ENCODE measurements at regions not wholly inside any gene's neighbourhood (a gene's known extent, or its start where the extent isn't known, plus 50 kb on each side); places are given as distances from the start of the nearest gene placed in this dataset.
"Not testable (repeated sequence)": the region's sequence is repeated elsewhere in the genome, so short reads cannot be mapped to it uniquely, and the experiment has no call there.

DNA sequence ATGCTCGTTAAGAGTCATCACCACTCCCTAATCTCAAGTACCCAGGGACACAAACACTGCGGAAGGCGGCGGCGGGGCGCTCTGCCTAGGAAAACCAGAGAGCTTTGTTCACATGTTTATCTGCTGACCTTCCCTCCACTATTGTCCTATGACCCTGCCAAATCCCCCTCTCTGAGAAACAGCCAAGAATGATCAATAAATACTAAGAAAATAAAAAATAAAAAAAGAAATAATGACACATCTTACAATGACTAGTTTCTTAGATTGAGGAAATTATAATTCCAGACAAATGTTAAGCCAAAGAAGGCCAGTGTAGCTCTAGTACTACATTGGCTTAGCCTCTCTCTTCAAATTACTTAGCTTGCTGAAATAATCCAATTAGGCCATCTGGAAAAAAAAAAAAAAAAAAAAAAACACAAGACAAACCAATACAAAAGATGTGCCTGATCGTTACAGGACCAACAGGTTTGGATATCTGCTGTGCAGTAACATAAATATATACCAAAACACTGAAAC is 58.0 kb downstream of the ANXA2R start:
- Histone ChIP-seq H2BK5ac (ENCODE audit: low read depth, low read length, poor library complexity, severe bottlenecking) (no peak overlapping the region), H4K91ac (ENCODE audit: low read length) (no peak overlapping the region), H3K18ac (ENCODE audit: low read depth in 1 of 2, low read length in 2 of 2) (peak overlapping the region in 1 of 2 experiments; percentile 49), H4K8ac (ENCODE audit: low read length) (no peak overlapping the region), H3K27me3 (ENCODE audit: control insufficient read depth in 1 of 2, insufficient read depth in 1 of 2, low read length in 2 of 2) (no peaks in the 10 kb centered on the region), H2BK15ac (ENCODE audit: low read depth, poor library complexity, severe bottlenecking) (no peak overlapping the region), H3K23ac (ENCODE audit: low read length in 2 of 2) (no peak overlapping the region), H3K4me3 (ENCODE audit: insufficient read depth in 1 of 2, low read depth in 1 of 2, low read length in 2 of 2) (no peak overlapping the region), H3K4me1 (ENCODE audit: control insufficient read depth, insufficient read depth, low read depth, low read length) (no peaks in the 10 kb centered on the region), H3K27ac (ENCODE audit: low read length, poor library complexity, severe bottlenecking) (peak overlapping the region; percentile 20), H3K36me3 (ENCODE audit: control insufficient read depth in 1 of 2, insufficient read depth in 2 of 2, low read depth in 1 of 2, low read length in 2 of 2) (no peaks in the 10 kb centered on the region), H3K4ac (ENCODE audit: low read depth in 1 of 2, low read length in 2 of 2) (peak overlapping the region in 1 of 2 experiments; percentile 73), H3K14ac (ENCODE audit: low read length in 2 of 2) (no peak overlapping the region), H2AFZ (ENCODE audit: low read depth, low read length) (no peak overlapping the region), H3K9me3 (ENCODE audit: control insufficient read depth, low read length) (no peaks in the 10 kb centered on the region), H2AK5ac (ENCODE audit: low read length, severe bottlenecking) (peak overlapping the region; percentile 7), H2BK12ac (ENCODE audit: low read length in 2 of 2) (no peak overlapping the region), H3K4me2 (ENCODE audit: low read length, poor library complexity, severe bottlenecking) (no peak overlapping the region), H2BK120ac (ENCODE audit: low read depth, low read length) (no peak overlapping the region), H3K79me1 (replicated peaks; ENCODE audit: low read length, poor library complexity, severe bottlenecking) (no peaks in the 10 kb centered on the region), H3K9ac (ENCODE audit: low read length) (peak overlapping the region; percentile 67)
- DNase-seq = peak; percentile 48
- 2% methylated on average over 6 of the region's 7 CpGs for WGBS

DNA sequence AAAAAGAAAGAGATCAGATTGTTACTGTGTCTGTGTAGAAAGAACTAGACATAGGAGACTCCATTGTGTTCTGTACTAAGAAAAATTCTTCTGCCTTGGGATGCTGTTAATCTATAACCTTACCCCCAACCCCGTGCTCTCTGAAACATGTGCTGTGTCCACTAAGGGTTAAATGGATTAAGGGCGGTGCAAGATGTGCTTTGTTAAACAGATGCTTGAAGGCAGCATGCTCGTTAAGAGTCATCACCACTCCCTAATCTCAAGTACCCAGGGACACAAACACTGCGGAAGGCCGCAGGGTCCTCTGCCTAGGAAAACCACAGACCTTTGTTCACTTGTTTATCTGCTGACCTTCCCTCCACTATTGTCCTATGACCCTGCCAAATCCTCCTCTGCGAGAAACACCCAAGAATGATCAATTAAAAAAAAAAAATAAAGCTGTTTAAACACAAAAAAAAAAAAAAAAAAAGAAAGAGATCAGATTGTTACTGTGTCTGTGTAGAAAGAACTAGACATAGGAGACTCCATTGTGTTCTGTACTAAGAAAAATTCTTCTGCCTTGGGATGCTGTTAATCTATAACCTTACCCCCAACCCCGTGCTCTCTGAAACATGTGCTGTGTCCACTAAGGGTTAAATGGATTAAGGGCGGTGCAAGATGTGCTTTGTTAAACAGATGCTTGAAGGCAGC is 58.6 kb downstream of the ANXA2R start:
- H2BK12ac ChIP-seq (ENCODE audit: low read length in 2 of 2); DNase-seq; H3K27me3 ChIP-seq (ENCODE audit: control insufficient read depth in 1 of 2, insufficient read depth in 1 of 2, low read length in 2 of 2); H3K4me2 ChIP-seq (ENCODE audit: low read length, poor library complexity, severe bottlenecking); H2BK120ac ChIP-seq (ENCODE audit: low read depth, low read length); H3K36me3 ChIP-seq (ENCODE audit: control insufficient read depth in 1 of 2, insufficient read depth in 2 of 2, low read depth in 1 of 2, low read length in 2 of 2); H3K4me1 ChIP-seq (ENCODE audit: control insufficient read depth, insufficient read depth, low read depth, low read length); H2BK5ac ChIP-seq (ENCODE audit: low read depth, low read length, poor library complexity, severe bottlenecking); H2BK15ac ChIP-seq (ENCODE audit: low read depth, poor library complexity, severe bottlenecking); H2AK5ac ChIP-seq (ENCODE audit: low read length, severe bottlenecking); H3K79me1 ChIP-seq (replicated peaks; ENCODE audit: low read length, poor library complexity, severe bottlenecking); H3K18ac ChIP-seq (ENCODE audit: low read depth in 1 of 2, low read length in 2 of 2); H3K14ac ChIP-seq (ENCODE audit: low read length in 2 of 2); H3K4me3 ChIP-seq (ENCODE audit: insufficient read depth in 1 of 2, low read depth in 1 of 2, low read length in 2 of 2); H3K23ac ChIP-seq (ENCODE audit: low read length in 2 of 2); H4K91ac ChIP-seq (ENCODE audit: low read length); H2AFZ ChIP-seq (ENCODE audit: low read depth, low read length); H3K27ac ChIP-seq (ENCODE audit: low read length, poor library complexity, severe bottlenecking); H4K8ac ChIP-seq (ENCODE audit: low read length); H3K9me3 ChIP-seq (ENCODE audit: control insufficient read depth, low read length); H3K4ac ChIP-seq (ENCODE audit: low read depth in 1 of 2, low read length in 2 of 2); H3K9ac ChIP-seq (ENCODE audit: low read length): not testable (repeated sequence)
- WGBS = no CpG with 5 or more reads among the region's 8 CpGs

DNA sequence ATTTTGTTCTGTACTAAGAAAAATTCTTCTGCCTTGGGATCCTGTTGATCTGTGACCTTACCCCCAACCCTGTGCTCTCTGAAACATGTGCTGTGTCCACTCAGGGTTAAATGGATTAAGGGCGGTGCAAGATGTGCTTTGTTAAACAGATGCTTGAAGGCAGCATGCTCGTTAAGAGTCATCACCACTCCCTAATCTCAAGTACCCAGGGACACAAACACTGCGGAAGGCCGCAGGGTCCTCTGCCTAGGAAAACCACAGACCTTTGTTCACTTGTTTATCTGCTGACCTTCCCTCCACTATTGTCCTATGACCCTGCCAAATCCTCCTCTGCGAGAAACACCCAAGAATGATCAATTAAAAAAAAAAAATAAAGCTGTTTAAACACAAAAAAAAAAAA is 59.1 kb downstream of the ANXA2R start:
- H3K4ac ChIP-seq (ENCODE audit: low read depth in 1 of 2, low read length in 2 of 2); H2BK5ac ChIP-seq (ENCODE audit: low read depth, low read length, poor library complexity, severe bottlenecking); H3K36me3 ChIP-seq (ENCODE audit: control insufficient read depth in 1 of 2, insufficient read depth in 2 of 2, low read depth in 1 of 2, low read length in 2 of 2); H2BK15ac ChIP-seq (ENCODE audit: low read depth, poor library complexity, severe bottlenecking); H3K27ac ChIP-seq (ENCODE audit: low read length, poor library complexity, severe bottlenecking); H3K9me3 ChIP-seq (ENCODE audit: control insufficient read depth, low read length); H2BK12ac ChIP-seq (ENCODE audit: low read length in 2 of 2); H3K27me3 ChIP-seq (ENCODE audit: control insufficient read depth in 1 of 2, insufficient read depth in 1 of 2, low read length in 2 of 2); H3K4me3 ChIP-seq (ENCODE audit: insufficient read depth in 1 of 2, low read depth in 1 of 2, low read length in 2 of 2); H4K8ac ChIP-seq (ENCODE audit: low read length); H2AFZ ChIP-seq (ENCODE audit: low read depth, low read length); H3K4me2 ChIP-seq (ENCODE audit: low read length, poor library complexity, severe bottlenecking); H2AK5ac ChIP-seq (ENCODE audit: low read length, severe bottlenecking); H4K91ac ChIP-seq (ENCODE audit: low read length); H3K9ac ChIP-seq (ENCODE audit: low read length); H2BK120ac ChIP-seq (ENCODE audit: low read depth, low read length); DNase-seq; H3K23ac ChIP-seq (ENCODE audit: low read length in 2 of 2); H3K4me1 ChIP-seq (ENCODE audit: control insufficient read depth, insufficient read depth, low read depth, low read length); H3K18ac ChIP-seq (ENCODE audit: low read depth in 1 of 2, low read length in 2 of 2); H3K79me1 ChIP-seq (replicated peaks; ENCODE audit: low read length, poor library complexity, severe bottlenecking); H3K14ac ChIP-seq (ENCODE audit: low read length in 2 of 2): not testable (repeated sequence)
- WGBS = no CpG with 5 or more reads among the region's 5 CpGs

DNA sequence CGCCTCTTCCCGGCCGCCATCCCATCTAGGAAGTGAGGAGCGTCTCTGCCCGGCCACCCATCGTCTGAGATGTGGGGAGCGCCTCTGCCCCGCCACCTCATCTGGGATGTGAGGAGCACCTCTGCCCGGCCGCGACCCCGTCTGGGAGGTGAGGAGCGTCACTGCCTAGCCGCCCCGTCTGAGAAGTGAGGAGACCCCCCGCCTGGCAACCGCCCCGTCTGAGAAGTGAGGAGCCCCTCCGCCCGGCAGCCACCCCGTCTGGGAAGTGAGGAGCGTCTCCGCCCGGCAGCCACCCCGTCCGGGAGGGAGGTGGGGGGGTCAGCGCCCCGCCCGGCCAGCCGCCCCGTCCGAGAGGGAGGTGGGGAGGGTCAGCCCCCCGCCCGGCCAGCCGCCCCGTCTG is 59.7 kb downstream of the ANXA2R start:
- H3K4me2 ChIP-seq (ENCODE audit: low read length, poor library complexity, severe bottlenecking); H2BK120ac ChIP-seq (ENCODE audit: low read depth, low read length); H3K9ac ChIP-seq (ENCODE audit: low read length); H4K8ac ChIP-seq (ENCODE audit: low read length); DNase-seq; H3K23ac ChIP-seq (ENCODE audit: low read length in 2 of 2); H3K18ac ChIP-seq (ENCODE audit: low read depth in 1 of 2, low read length in 2 of 2); H3K14ac ChIP-seq (ENCODE audit: low read length in 2 of 2); H2AFZ ChIP-seq (ENCODE audit: low read depth, low read length); H3K27ac ChIP-seq (ENCODE audit: low read length, poor library complexity, severe bottlenecking); H3K27me3 ChIP-seq (ENCODE audit: control insufficient read depth in 1 of 2, insufficient read depth in 1 of 2, low read length in 2 of 2); H2AK5ac ChIP-seq (ENCODE audit: low read length, severe bottlenecking); H3K79me1 ChIP-seq (replicated peaks; ENCODE audit: low read length, poor library complexity, severe bottlenecking); H2BK5ac ChIP-seq (ENCODE audit: low read depth, low read length, poor library complexity, severe bottlenecking); H3K4ac ChIP-seq (ENCODE audit: low read depth in 1 of 2, low read length in 2 of 2); H3K4me1 ChIP-seq (ENCODE audit: control insufficient read depth, insufficient read depth, low read depth, low read length); H2BK12ac ChIP-seq (ENCODE audit: low read length in 2 of 2); H3K9me3 ChIP-seq (ENCODE audit: control insufficient read depth, low read length); H2BK15ac ChIP-seq (ENCODE audit: low read depth, poor library complexity, severe bottlenecking); H4K91ac ChIP-seq (ENCODE audit: low read length); H3K36me3 ChIP-seq (ENCODE audit: control insufficient read depth in 1 of 2, insufficient read depth in 2 of 2, low read depth in 1 of 2, low read length in 2 of 2); H3K4me3 ChIP-seq (ENCODE audit: insufficient read depth in 1 of 2, low read depth in 1 of 2, low read length in 2 of 2): not testable (repeated sequence)
- WGBS = 98% methylated on average over 22 of the region's 36 CpGs

Data from mesenchymal stem cell (in vitro differentiated cells and primary cell).